Esophagus squamous epithelium (tissue), 4 donors: ENCODE measurements at regions not wholly inside any gene's neighbourhood (a gene's known extent, or its start where the extent isn't known, plus 50 kb on each side); places are given as distances from the start of the nearest gene placed in this dataset.

Experiments used
- CTCF ChIP-seq, 6 experiments: fragments of 450-650 bp in 4 of 6; fragments of 200-600 bp in 2 of 6; sonication (generic) in 2 of 6; IDR thresholded peaks; one replicate each; pipeline ENCODE4 v1.5.1; 2016 to 2019; ENCODE audit warnings: antibody characterized with exemption in 6 of 6, mild to moderate bottlenecking in 4 of 6, moderate library complexity in 4 of 6
- POLR2A ChIP-seq, 4 donors: fragments of 450-650 bp; IDR thresholded peaks; one replicate each; pipeline ENCODE4 v1.6.1; 2017; ENCODE audit warnings: antibody characterized with exemption in 4 of 4, mild to moderate bottlenecking in 4 of 4, moderate library complexity in 3 of 4

GRCh38 chr6:156557251-156557910 lies 219.8 kb upstream of the ARID1B start:
- TF ChIP-seq CTCF (IDR thresholded peaks at IDR 0.05): no peak
- TF ChIP-seq POLR2A (IDR thresholded peaks at IDR 0.05): no peak
